CD4-positive, alpha-beta T cell treated with Interleukin-4 for 4 hours (primary cell): ENCODE measurements at regions not wholly inside any gene's neighbourhood (a gene's known extent, or its start where the extent isn't known, plus 50 kb on each side); places are given as distances from the start of the nearest gene placed in this dataset.
"Not testable (repeated sequence)": the region's sequence is repeated elsewhere in the genome, so short reads cannot be mapped to it uniquely, and the experiment has no call there.

Source experiments
- DNase-seq: peaks from one replicate; pipeline ENCODE4 v3.0.0-alpha.2; 2020

DNA sequence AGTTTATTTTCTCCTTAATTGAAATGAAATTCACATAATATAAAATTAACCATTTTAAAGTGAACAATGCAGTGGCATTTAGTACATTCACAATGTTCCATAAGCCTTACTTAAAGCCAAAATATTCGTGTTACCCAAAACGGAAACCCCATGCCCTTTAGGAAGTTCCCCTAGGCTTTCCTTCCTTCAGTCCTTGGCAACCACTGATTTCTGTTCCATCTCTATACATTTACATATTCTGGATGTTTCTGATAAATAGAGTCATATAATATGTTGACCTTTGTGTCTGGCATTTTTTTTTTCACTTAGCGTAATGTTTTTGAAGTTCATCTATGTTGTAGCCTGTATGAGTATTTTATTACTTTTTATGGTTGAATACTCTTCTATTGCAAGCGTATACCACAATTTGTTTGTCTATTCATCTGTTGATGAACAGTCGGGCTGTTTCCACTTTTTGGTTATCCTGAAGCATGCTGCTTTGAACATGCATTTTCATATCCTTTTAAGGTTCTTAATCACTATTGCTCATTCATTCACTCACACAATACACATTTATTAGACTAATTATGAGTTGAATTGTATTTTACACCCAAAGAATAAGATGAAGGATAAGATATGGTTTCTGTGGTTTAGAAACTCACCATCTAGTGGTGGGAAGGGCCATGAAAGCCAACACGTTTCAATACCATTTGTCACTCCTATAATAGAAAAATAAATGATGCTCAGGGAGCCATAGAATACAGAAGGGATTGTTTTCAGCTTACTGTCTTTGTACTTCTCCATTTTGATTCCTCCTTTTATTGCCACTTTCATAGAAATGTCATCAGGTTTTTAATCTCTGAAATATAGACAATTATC is 408.2 kb upstream of the CBLB start:
- peak; percentile 12 for DNase-seq

DNA sequence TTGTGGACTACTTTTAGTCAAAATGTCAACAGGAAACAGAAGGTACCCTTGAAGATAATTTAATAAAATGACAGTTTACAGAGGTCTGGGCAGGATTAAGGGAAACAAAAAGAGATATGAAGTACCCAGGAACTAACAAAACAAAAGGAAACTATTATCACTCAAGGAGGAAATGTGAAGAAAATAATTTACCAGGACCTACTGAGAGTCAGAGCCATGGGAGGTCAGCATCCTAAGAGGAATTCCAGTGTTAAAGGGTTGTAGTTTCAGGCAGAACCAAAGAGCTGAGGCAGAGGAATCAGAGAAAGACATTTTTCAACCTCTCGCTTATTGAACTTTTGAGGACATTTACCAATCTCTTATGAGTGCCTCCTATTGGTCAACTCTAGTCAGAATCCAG is 408.9 kb upstream of the CBLB start:
- DNase-seq = no peak

DNA sequence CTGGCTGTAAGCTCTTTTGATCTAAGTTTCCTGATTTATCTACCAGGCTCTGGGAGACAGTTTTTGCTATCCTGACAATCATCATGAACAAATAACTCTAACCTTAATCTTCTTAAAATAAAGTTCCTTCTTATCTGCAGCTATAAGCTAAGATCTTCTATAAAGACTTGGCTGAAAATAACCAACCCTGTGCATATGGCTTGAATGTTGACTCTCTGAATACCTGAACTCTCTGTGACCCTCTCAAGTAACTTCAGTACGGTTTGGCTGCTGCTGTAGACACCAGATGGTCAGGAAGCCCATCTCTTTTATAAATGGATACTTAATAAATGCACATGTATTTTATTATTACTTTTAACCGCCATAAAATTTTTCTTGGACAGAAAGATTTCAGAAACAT is 412.4 kb upstream of the CBLB start:
- no peak for DNase-seq

DNA sequence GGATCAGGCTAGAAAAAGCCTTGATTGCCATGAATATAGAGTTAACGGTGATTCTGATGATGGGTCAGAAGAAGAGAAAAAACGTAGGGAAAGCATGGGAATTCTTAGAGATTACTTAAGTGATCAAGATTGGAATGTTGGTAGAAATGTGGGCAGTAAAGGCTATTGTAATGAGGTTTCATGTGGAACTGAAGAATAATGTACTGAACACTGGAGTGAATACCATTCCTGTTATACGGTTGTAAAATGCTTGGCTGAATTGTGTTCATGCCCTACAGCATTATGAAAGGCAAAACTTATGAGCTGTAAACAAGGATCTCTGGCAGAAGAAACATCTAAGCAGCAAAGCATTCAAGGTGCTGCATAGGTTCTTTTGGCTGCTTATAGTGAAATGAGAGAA is 414.1 kb upstream of the CBLB start:
- no peak for DNase-seq

DNA sequence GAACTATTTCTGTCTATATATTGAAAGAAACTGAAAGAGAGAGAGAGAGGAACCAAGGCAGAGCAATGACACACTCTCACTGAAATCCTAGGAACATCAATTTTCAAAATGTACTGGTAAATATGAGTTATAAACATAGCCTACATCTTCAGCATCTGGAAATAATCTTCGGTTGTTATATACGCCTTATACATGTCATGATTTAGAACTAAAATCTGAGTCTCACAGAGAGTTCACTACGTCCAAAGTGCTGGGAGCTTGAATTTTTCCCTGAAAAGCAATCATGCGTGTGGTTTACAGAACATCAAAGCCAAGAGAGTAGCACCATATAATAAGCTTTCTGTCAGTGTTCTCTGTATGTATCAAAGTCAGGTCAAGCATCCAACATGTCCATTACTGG is 420.0 kb upstream of the CBLB start:
- no peak for DNase-seq

DNA sequence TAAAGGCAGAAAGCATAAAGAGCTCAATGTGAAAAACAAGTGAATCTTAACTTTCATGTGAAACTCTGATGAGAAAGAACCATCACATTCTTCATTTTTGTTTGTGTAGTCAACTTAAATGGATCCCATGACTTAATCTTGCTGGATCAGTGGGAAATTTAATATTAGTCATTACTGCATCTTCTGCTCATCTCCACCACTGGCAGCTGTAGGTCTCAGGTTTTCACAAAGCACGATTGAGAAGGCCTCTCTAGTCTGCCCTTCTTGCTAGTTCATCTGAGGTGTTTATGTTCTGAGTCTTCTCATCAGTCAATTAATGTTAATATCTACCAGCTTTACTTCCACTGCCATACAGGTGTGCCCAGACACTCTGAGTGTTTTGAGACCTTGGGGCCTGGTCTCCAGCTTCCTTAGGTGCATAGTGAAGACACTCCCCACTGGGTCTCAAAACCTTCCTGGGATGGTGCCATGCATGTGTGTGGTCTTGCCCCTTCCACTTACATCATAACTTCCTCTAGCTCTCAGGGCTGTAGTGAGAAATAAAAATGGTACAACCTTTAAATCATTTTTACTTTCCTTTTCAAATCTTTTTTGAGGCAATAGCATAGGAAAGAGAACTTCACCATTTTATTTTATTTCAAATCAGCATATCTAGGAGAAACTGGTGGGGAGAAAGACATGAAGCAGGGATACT is 421.6 kb upstream of the CBLB start:
- DNase-seq = no peak

DNA sequence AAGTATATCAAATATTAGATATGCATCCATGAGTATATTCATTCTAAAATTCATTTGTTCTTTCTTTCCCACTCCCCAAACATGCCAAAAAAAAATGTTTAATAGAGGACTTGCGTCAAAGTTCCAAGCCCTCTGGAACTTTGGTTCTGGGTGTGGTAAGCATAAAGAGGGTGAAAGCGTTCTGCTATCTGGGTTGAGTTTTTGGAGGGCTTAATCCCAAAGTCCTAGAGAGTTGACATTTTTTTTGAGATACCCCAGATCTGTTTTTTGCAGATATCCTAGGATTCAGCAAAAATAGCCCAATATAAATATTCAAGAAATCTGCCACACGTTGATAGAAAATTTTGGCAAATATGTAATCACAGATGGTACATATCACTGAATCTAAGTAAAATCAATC is 424.3 kb upstream of the CBLB start:
- DNase-seq = no peak

DNA sequence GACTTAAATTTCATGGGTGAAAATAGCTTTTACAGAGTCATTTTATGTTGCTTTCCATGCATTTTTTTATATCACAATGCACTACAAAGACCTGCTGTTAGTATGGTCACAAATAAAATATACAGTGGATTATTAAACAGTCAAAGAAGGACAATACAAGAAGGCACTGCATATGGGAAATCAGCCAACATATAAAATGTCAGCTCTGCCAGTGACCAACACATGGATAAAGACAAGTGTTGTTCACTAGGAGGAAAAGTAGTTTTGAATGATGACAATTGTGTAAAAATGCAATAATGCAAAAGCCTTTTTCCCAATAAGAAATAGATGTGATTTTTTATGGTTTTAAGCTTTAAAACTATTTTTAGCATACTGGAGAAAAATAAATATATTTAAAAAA is 425.3 kb upstream of the CBLB start:
- no peak for DNase-seq

DNA sequence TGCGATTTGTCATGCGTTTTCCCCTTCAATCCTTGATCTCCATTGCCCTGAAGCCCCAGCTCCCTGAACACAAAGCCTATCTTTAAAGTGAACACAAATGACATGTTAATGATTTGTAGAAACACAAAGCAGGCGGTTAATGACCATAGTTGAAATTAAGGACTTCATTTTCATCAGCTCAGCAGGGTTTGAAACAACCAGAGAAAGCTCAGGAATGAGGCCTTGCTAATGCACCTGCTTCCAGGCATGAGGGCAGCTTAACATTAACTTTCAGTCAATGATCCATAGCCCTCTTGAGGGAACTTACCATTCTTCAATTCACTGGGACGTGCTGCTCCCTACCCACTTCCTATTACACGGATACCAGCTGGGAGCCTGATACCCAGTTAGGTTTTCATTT is 427.2 kb upstream of the CBLB start:
- no peak for DNase-seq

DNA sequence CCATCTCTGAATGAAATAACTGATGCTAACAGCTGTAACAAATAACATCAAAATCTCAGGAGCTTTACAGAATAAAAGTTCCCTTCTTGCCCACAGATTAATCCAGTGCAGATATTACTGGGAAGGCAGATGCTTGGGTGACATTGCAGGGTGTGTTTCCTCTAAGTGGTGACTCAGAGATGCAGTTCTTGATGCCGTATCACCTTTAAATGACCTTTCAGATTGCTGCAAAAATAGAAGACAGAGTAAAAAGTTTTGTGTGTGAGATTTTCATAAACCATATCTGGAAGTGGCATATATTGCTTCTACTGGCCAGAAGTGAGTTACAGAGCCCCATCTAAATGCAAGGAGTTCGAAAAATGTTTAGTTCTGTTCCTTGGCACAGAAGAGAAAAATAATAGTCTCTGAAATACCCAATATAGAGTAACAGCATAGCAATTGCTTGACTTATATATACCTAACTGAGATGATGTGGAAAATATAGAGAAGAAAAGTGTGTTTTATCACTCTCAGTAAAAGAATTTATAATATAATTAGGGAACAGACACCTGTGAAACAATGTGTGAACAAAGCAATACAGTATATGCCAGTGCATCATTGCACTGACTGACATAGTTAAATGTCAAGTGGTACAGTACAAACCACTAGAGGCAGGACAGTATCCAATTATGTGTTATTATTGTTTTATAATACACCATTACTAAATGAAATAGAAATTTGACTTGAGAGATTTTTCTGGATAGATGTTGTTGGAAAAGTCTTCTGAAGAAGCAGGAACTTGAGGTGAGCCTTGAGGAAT is 430.7 kb upstream of the CBLB start:
- DNase-seq = peak; percentile 20

DNA sequence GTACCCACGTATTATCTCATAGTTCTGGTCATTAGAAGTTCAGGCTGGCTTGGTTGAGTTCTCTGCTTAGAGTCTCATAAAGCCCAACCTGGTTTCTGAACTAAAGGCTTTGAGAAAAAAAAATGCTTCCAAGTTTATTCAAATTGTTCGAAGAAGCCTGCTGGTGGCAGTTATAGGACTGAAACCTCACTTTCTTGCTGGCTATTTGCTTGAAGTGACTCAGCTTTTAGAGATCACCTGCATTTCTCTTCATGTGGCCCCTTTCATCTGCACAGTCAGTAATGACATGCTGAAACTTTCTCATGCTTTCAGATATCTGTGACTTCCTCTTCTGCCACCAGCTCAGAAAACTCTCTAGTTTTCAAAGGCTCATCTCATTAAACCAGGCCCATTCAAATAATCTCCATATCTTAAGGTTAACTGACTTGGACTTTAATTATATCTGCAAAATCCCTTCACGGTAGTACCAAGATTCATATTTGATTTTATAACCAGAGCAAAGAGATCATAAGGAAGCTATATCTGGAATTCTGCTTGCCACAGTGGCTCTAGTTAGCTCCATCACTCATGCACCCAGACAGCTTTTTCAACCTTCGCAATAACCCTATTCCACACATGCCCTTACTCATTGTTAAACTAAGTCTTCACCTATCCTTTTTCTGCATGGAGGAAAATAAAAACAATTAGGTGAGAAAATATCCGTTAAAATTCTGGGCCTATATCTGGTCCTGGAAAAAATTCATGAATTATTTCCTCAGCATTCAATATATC is 433.8 kb upstream of the CBLB start:
- DNase-seq = peak; percentile 32

DNA sequence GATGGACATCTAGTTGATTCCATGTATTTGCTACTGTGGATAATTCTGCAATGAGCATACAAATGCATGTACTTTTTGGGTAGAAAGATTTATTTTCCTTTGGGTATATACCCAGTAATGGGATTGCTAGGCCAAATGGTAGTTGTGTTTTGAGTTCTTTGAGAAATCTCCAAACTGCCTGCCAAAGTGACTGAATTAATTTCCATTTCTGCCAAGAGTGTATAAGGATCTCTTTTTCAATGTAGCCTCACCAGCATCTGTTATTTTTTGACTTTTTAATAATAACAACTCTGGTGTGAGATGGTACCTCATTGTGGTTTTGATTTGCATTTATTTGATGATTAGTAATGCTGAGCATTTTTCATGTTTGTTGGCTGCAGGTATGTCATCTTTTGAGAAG is 435.0 kb upstream of the CBLB start:
- DNase-seq = no peak

DNA sequence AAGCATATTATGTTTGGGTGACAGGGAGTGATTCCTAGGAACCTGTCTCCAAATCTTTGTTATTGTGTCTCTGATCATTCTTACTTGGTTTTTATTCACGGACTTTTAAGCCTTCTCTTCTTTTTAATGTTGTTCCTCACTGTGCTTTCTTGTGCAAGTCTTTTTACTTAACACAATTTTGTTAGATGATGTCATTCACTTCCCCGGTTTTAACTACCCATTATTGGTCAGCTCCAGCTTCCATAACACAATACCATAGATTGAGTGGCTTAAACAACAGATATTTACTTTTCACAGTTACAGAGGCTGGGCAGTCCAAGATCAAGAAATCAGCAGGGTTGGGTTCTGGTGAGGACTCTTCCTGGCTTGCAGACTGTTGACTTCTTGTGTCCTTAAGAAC is 436.3 kb upstream of the CBLB start:
- DNase-seq = no peak

DNA sequence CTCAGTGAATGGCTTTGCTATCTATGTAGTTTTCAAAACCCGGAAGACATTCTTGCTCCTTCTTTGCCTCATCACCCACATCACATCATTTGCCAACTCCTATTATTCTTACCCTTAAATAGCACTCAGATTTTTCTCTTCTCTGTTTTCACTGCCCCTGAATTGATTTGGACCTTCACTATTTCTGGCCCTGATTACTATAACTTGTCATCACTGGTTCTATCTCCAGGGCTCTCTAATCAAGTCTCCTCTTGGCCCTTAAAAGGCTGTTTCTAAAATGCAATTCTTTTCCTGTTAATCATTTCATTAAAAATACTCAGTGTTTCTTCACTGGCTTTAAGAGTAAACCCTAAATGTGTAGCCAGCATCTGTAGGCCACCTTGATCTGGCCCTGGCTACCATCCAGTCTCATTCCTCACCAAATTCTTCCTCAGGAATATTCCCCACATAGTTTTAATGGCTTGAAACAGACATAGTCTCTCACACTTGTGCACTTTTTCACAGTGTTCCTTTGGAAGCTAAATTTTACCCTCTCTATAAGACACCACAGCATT is 437.1 kb upstream of the CBLB start:
- DNase-seq = no peak

DNA sequence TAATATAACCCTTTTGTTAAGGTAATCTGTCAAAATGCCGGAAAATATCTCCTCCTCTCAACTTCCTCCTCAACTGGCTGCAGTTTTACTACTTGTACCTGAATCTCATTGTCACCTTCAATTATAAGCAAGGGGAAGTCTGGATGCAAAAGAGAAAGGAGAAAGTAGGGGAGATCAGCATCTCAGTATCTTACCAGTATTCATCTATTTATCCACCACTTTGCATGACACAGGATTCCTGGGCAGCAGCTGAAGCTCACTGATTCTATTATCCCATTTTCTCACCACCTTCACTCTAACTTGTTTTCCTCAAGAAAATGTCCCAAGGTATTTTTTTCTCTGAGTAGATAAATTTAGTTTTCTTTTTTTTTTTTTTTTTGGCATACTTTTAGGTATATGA is 440.5 kb upstream of the CBLB start:
- no peak for DNase-seq

DNA sequence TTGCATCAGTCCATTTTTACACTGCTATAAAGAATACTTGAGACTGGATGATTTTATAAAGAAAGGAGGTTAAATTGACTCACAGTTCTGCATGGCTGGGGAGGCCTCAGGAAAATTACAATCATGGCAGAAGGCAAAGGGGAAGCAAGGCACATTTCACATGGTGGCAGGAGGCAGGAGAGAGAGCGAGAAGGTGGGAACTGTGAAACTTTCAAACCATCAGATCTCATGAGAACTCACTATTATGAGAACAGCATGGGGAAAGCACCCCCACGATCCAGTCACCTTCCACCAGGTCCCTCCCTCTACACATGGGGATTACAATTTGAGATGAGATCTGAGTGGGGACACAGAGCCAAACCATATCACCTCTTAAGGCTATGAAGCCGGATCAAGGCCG is 441.0 kb upstream of the CBLB start:
- DNase-seq = not testable (repeated sequence)

DNA sequence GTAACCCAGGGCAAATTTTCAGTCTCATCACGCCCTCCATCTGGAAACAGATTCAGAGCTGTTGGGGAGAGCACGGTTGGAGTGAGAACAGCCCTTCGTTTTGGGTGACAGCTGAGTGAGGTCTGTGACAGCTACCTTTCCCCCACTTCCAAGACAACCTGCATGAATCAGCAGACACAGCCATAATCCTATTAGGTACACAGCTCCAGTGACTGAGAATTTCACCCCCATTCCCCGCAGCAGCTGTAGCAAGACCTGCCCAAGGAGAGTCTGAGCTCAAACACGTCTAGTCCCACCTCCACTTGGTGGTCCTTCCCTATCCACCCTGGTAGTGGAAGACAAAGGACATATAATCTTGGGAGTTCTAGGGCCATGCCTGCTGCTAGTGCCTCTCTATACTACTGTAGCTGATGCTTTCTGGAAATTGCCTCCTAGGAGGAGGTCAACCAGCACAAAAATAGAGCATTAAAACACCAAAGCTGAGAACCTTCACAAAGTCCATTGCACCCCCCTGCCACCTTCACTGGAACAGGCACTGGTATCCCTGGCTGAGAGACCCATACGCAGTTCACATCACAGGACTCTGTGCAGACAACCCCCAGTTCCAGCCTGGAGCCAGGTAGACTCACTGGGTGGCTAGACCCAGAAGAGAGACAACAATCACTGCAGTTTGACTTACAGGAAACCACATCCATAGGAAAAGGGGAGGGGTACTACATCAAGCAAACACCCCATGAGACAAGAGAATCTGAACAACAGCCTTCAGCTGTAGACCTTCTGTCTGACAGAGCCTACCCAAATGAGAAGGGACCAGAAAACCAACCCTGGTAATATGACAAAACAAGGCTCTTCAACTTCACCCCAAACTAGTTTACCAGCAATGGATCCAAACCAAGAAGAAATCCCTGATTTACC is 448.6 kb upstream of the CBLB start:
- DNase-seq = peak; percentile 13

DNA sequence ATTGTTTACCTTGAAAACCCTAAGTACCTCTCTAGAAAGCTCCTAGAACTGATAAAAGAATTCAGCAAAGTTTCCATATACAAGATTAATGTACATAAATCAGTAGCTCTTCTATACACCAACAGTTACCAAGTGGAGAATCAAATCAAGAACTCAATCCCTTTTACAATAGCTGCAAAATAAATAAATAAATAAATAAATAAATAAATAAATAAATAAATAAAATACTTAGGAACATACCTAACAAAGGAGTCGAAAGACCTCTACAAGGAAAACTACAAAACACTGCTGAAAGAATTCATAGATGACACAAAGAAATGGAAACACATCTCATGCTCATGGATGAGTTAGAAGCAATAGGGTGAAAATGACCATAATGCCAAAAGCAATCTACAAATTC is 452.6 kb upstream of the CBLB start:
- DNase-seq = not testable (repeated sequence)

DNA sequence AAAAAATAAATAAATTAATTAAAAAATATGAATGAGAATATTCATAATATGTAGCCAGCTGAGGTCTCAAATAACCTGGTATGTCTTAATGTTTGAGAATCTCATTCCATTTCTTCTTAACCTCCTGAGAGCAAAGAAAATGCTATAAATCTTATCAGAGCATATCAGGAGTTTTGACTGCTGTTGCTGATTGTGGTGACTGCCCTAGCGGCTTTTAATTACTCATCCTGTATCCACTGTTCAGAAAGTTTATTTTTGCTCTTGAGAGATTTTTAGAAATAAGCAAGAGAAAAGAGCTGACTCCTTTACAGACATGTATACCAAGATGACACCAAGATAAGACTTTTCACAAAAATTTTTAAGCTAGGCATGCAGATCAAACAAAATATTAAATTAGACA is 454.8 kb upstream of the CBLB start:
- no peak for DNase-seq

DNA sequence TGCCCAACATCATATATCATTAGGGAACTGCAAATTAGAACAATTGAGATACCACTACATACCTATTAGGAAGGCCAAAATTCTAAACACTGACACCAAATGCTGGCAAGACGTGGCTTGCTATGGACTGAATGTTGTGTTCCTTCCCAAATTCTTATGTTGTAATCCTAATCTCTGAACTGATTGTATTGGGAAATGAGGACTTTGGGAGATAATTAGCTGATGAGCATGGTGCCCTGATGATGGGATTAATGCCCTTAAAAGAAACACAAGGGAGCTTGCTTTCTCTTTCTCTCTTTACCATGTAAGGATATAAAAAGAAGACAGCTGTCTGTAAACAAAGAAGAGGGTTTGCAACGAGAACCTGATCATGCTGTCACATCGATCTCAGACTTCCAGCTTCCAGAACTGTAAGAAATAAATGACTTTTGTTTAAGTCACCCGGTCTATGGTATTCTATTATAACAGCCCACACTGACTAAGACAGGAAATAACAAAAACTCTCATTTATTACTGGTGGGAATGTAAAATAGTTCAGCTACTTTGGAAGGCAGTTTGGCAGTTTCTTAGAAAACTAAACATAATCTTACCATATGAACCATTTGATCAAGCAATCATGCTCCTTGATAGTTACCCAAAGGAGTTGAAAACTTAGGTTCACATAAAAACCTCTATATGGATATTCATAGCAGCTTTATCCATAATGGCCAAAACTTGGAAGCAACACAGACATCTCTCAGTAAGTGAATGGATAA is 458.3 kb upstream of the CBLB start:
- peak; percentile 14 for DNase-seq

DNA sequence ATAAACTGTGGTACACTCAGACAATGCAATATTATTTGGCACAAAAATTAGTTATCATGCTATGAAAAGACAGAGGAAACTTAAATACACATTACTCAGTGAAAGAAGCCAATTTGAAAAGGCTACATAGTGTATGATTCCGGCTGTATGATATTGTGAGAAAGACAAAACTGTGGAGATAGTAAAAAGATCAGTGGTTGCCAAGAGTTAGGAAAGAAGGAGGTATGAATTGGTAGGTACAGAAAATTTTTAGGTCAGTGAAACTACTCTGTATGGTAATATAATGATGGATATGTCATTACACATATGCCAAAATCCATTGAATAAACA is 458.8 kb upstream of the CBLB start:
- DNase-seq = no peak
